ENCODE measurements at regions not wholly inside any gene's neighbourhood (a gene's known extent, or its start where the extent isn't known, plus 50 kb on each side); places are given as distances from the start of the nearest gene placed in this dataset.

GRCh38 chr17:53148058-53148457 is 674.7 kb upstream of the KIF2B start:
- no peak for DNase-seq

GRCh38 chr17:53142890-53143289 is 679.8 kb upstream of the KIF2B start:
- no peak for DNase-seq

- no peak for DNase-seq
Observed at GRCh38 chr17:53141731-53142130, 681.0 kb upstream of the KIF2B start.

- no peak for DNase-seq
Observed at GRCh38 chr17:53141280-53141679, 681.4 kb upstream of the KIF2B start.

- no peak for DNase-seq
Observed at GRCh38 chr17:53137869-53138268, 684.9 kb upstream of the KIF2B start.

- no peak for DNase-seq
Observed at GRCh38 chr17:53135969-53136368, 686.8 kb upstream of the KIF2B start.

GRCh38 chr17:53134548-53134947 is 688.2 kb upstream of the KIF2B start:
- DNase-seq: no peak

GRCh38 chr17:53133876-53134275 is 688.9 kb upstream of the KIF2B start:
- no peak for DNase-seq

GRCh38 chr17:53129863-53130262 is 692.9 kb upstream of the KIF2B start:
- DNase-seq: no peak

- DNase-seq: no peak
Observed at GRCh38 chr17:53127331-53127730, 695.4 kb upstream of the KIF2B start.

GRCh38 chr17:53122966-53123365 is 699.8 kb upstream of the KIF2B start:
- DNase-seq: no peak

- no peak for DNase-seq
Observed at GRCh38 chr17:53119773-53120172, 703.0 kb upstream of the KIF2B start.

- no peak for DNase-seq
Observed at GRCh38 chr17:53118948-53119347, 703.8 kb upstream of the KIF2B start.

GRCh38 chr17:53106886-53107285 is 715.8 kb upstream of the KIF2B start:
- no peak for DNase-seq

GRCh38 chr17:53101706-53102105 is 721.0 kb upstream of the KIF2B start:
- DNase-seq: no peak

- DNase-seq: no peak
Observed at GRCh38 chr17:53100126-53100525, 722.6 kb upstream of the KIF2B start.

GRCh38 chr17:53093391-53093790 is 729.3 kb upstream of the KIF2B start:
- no peak for DNase-seq

GRCh38 chr17:53092072-53092471 is 730.7 kb upstream of the KIF2B start:
- no peak for DNase-seq

GRCh38 chr17:53090770-53091169 is 732.0 kb upstream of the KIF2B start:
- DNase-seq: no peak

GRCh38 chr17:53088481-53088880 is 734.2 kb upstream of the KIF2B start:
- no peak for DNase-seq

- no peak for DNase-seq
Observed at GRCh38 chr17:53061446-53061845, 761.3 kb upstream of the KIF2B start.

- DNase-seq: no peak
Observed at GRCh38 chr17:53058031-53058430, 764.7 kb upstream of the KIF2B start.

GRCh38 chr17:53046781-53047180 is 775.9 kb upstream of the KIF2B start:
- no peak for DNase-seq

- DNase-seq: no peak
Observed at GRCh38 chr17:53039981-53040380, 782.7 kb upstream of the KIF2B start.

GRCh38 chr17:53033297-53033696 is 789.4 kb upstream of the KIF2B start:
- no peak for DNase-seq

GRCh38 chr17:53032861-53033271 is 789.9 kb upstream of the KIF2B start:
- DNase-seq: no peak

Data from stimulated activated CD4-positive, alpha-beta T cell treated with anti-CD3 and anti-CD28 coated beads, Interleukin-15, amount 100 ng/mL, for 24 hours (primary cell).